ENCODE measurements at regions not wholly inside any gene's neighbourhood (a gene's known extent, or its start where the extent isn't known, plus 50 kb on each side); places are given as distances from the start of the nearest gene placed in this dataset.

GRCh38 chr5:91977579-91977978 is 594.5 kb upstream of the ARRDC3 start:
- Histone ChIP-seq H3K27me3 (no peaks in the 10 kb centered on the region), H3K9me3 (no peaks in the 10 kb centered on the region), H3K4me3 (no peak overlapping the region), H3K4me1 (no peaks in the 10 kb centered on the region), H3K36me3 (no peaks in the 10 kb centered on the region), H3K27ac (no peak overlapping the region)
- FAIRE-seq (no peak), DNase-seq (no peak), ATAC-seq (no peak)
- TF ChIP-seq CTCF (IDR thresholded peaks at IDR 0.05), result no peak
- intact Hi-C loops (cut with DNase I), result no loop called here

- ATAC-seq, result no peak
These were observed 593.3 kb upstream of the ARRDC3 start for GRCh38 chr5:91976451-91976850.

GRCh38 chr5:91963166-91963565 is 580.0 kb upstream of the ARRDC3 start:
- Histone ChIP-seq H3K36me3 (no peaks in the 10 kb centered on the region), H3K27me3 (no peaks in the 10 kb centered on the region), H3K4me3 (no peak overlapping the region), H3K27ac (no peak overlapping the region), H3K4me1 (no peaks in the 10 kb centered on the region), H3K9me3 (no peaks in the 10 kb centered on the region)
- ATAC-seq (no peak), FAIRE-seq (no peak), DNase-seq (no peak)
- intact Hi-C loops (cut with DNase I), result no loop called here
- no peak for TF ChIP-seq CTCF (IDR thresholded peaks at IDR 0.05)
- WGBS, 2 donors, result 53 to 77% methylated on average over 1 of the region's 1 CpG

More at GRCh38 chr5:91976451-91976850, 593.3 kb upstream of the ARRDC3 start:
- 53 to 62% methylated on average over 3 of the region's 3 CpGs for WGBS, 2 donors
- no peak for TF ChIP-seq CTCF (IDR thresholded peaks at IDR 0.05)
- DNase-seq, result no peak
- Histone ChIP-seq H3K4me1 (no peaks in the 10 kb centered on the region), H3K27ac (no peak overlapping the region), H3K9me3 (no peaks in the 10 kb centered on the region), H3K4me3 (no peak overlapping the region), H3K27me3 (no peaks in the 10 kb centered on the region), H3K36me3 (no peaks in the 10 kb centered on the region)
- FAIRE-seq, result no peak
- intact Hi-C loops (cut with DNase I), result no loop called here

- WGBS, 2 donors, result 58 to 68% methylated on average over 1 of the region's 1 CpG
- DNase-seq (no peak), FAIRE-seq (no peak), ATAC-seq (peak in 3 of 4 donors; percentile 43 to 55 (median 48))
- H3K27me3 ChIP-seq, result no peaks in the 10 kb centered on the region
- intact Hi-C loops (cut with DNase I), result no loop called here
- H3K9me3 ChIP-seq, result no peaks in the 10 kb centered on the region
- TF ChIP-seq CTCF (IDR thresholded peaks at IDR 0.05), result no peak
- H3K4me1 ChIP-seq, result no peaks in the 10 kb centered on the region
- H3K27ac ChIP-seq, result no peak overlapping the region
- no peaks in the 10 kb centered on the region for H3K36me3 ChIP-seq
- no peak overlapping the region for H3K4me3 ChIP-seq
These were observed 574.5 kb upstream of the ARRDC3 start for GRCh38 chr5:91957666-91958065.

GRCh38 chr5:91956738-91957137 is 573.6 kb upstream of the ARRDC3 start:
- 85 to 86% methylated on average over 1 of the region's 1 CpG for WGBS, 2 donors
- DNase-seq (no peak), ATAC-seq (no peak), FAIRE-seq (no peak)
- Histone ChIP-seq H3K4me3 (no peak overlapping the region), H3K4me1 (no peaks in the 10 kb centered on the region), H3K36me3 (no peaks in the 10 kb centered on the region), H3K27ac (no peak overlapping the region), H3K9me3 (no peaks in the 10 kb centered on the region), H3K27me3 (no peaks in the 10 kb centered on the region)
- intact Hi-C loops (cut with DNase I), result no loop called here
- no peak for TF ChIP-seq CTCF (IDR thresholded peaks at IDR 0.05)
